NCI-H2029 treated with DMSO at 0.1 percent for 48 hours (cell line): ENCODE measurements at regions not wholly inside any gene's neighbourhood (a gene's known extent, or its start where the extent isn't known, plus 50 kb on each side); places are given as distances from the start of the nearest gene placed in this dataset.
A peak's percentile ranks its signal among the peaks of the same experiment; 100 is the strongest.

Source experiments
- DNase-seq: peaks from one replicate; lab custom pipeline; 2025; lab: John Stamatoyannopoulos, UW

DNA sequence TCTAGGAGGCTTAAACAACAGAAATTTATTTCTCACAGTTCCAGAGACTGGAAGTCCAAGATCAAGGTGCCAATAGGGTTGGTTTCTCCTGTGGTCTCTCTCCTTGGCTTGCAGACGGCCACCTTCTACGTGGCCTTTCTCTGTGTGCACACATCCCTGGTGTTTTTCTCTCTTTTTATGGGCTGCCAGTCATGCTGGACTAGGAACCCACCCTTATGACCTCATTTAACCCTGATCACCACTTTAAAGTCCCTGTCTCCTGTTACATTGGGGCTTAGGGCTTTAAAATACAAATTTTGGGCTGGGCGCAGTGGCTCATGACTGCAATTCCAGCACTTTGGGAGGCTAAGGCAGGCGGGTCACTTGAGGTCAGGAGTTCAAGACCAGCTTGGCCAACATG lies 157.1 kb downstream of the TLE1 start:
- no peak for DNase-seq

DNA sequence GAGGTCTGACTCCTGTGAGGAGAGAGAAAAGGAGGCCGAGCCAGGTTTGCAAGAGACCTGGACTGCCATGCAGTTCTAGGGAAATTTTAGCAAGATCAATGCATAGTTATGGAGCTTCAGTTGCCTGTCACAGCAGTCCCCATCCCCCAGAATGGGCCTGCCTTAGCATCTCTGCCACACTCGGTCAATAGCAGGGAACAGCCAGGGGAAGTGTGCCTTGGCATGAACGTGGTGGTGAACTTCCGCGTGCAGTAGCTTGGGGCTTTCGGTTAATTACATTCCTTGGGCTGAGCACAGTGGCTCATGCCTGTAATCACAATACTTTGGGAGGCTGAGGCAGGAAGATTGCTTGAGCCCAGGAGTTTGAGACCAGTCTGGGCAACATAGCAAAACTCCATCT lies 157.8 kb downstream of the TLE1 start:
- DNase-seq: no peak

GRCh38 chr9:81530846-81531245 lies 158.5 kb downstream of the TLE1 start:
- no peak for DNase-seq

DNA sequence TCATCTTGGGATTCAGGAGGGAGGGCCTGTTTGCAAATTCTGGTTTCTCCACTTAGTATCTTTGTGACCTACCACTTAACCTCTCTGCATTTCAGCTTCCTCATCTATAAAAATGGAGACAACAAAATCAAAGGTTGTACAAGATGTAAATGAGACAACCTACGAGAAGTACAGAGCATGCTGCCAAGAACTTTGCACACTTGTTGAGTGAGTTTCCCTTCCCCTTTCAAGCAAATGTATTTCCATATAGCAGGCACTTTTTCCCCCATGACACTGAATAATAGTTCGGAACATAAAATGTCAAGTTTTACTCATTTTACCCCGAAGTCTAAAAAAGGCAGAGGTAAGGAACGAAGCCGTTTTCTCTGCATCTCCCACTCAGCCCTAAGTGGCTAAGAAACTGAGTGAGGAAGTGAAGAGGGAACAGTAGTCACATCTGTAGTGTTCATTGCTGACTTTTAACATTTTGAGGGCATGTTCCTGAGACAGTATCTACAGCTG lies 159.0 kb downstream of the TLE1 start:
- DNase-seq: no peak

DNA sequence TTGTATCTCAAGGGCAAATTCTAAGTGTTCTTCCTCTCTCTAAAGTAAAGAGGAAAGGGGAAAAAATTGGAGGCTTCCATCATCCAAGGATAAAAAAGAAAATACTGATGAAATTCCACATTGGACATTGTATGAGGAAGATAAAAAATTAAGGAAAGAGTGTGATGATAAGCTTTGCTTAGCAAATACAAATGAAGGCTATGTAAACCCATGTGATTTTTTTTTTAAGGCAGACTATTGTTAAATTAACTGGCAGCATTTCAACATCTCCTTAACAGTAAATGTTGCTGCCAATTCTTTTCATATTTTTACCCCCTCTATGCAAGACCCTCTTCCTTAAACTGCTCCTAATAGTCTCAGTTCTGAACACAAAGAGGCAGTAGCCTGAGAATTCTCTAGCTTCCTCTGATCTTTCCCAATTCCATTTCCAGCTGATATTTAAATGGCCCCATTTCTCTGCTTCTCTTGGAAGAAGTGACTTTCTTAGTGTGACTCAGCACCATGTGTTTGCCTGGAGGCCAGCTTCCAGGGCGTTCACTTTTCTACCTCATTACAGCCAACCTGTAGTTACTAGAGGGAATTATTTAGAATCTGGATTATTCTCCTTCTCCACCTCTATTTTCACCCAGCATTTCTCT lies 159.7 kb downstream of the TLE1 start:
- peak; percentile 46 for DNase-seq

DNA sequence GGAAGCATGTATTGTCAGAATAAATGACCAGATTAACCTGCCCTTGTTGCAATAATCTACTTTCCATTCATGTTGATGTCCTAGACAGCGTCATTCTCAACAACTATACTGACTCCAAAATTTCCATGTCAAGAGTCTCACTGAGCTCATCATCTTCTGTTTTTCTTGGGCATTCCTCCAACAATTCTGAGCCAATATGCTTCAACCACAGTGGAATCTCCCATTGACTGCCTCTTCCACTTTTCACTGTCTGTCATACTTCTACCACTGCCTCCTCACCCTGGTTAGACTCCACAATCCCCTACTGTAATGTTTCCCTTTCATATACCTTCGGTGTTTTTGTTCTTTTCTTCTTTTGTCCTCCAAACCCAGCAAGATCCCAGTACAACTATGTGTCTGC lies 162.8 kb downstream of the TLE1 start:
- no peak for DNase-seq

GRCh38 chr9:81522716-81523551 lies 166.4 kb downstream of the TLE1 start:
- DNase-seq: peak; percentile 79

DNA sequence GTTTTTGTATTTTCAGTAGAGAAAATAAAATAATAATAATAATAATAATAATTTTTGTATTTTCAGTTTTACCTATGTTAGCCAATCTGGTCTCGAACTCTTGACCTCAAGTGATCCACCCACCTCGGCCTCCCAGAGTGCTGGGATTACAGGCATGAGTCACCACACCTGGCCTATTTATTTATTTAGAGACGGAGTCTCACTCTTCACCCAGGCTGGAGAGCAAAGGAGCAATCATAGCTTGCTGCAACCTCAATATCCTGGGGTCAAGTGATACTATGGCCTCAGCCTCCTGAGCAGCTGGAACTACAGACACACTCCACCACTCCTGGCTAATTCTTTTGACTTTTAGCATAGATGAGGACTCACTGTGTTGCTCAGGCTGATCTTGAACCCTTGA lies 167.5 kb downstream of the TLE1 start:
- no peak for DNase-seq

- no peak for DNase-seq
These were observed 169.4 kb downstream of the TLE1 start for GRCh38 chr9:81519816-81520495.

- peak; percentile 32 for DNase-seq
These were observed 171.4 kb downstream of the TLE1 start for GRCh38 chr9:81517954-81518353.

DNA sequence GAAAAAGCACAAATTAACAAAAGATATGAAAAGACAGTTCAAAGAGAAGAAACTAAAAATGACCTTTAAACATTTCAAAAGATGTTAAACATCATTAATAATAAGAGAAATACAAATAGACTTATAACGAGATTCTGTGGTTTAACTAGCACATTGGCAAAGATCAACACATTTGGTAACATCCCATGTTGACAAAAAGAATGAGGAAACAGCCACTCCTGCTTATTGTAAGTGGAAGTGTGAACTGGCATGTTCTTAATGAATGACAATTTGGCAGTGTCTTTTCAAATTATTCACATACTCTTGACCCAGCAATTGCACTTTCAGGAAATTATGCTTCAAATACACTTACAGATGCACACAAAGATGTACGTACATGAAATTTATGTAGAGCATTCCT lies 176.3 kb downstream of the TLE1 start:
- no peak for DNase-seq

DNA sequence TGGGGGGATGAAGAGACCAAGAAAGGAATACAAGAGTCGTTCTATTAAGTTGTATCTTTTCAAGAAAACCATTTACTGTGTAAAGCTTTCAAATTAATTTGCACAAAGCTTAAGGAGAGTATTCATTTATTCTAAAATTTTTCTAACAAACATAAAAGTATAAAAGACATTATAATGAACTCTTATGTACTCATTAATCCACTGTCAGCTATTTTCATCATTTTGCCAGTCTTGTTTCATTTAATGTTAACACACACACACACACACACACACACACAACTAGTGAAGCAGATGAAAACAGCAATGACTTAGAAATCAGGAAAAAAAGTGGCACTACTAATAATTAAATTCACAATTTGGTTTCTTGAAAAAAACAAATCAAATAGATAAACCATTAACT lies 176.7 kb downstream of the TLE1 start:
- DNase-seq: no peak

DNA sequence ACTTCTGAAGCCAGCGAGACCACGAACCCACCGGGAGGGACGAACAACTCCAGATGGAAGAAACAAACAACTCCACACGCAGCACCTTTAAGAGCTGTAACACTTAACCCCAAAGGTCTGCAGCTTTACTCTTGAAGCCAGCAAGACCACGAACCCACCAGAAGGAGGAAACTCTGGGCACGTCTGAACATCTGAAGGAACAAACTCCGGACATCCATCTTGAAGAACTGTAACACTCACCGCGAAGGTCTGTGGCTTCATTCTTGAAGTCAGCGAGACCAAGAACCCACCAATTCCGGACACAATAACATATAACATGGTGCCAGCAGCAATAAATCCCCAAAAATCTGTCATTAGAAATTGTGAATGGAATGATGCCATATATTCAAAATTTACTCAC lies 180.9 kb downstream of the TLE1 start:
- DNase-seq: no peak

DNA sequence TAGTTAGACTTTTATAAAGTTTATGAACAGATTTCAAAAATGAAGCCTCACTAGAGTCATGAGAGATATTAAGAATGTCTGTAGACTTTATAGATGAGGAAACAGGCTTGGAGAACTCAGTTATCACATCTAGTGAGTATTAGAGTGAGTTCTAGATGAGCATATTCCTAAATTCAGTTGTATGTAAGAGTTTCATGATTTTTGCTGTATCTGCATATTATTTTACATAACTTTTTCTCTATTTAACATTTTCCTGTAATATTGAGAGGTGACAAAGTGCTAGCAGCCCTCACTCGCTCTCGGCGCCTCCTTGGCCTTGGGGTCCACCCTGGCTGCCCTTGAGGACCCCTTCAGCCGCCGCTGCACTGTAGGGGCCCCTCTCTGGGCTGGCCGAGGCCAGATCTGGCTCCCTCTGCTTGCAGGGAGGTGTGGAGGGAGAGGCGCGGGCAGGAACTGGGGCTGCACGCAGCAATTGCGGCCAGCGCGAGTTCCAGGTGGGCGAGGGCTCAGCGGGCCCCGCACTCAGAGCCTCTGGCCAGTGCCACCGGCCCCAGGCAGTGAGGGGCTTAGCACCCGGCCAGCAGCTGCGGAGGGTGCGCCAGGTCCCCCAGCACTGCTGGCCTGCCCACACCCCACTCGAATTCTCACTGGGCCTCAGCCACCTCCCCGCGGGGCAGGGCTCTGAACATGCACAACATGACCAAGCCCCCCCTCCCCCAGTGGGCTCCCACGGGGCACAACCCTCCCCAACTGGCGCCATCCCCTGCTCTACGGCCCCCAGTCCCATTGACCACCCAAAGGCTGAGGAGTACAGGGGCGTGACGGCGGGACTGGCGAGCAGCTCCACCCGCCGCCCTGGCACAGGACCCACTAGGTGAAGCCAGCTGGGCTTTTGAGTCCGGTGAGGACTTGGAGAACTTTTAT lies 182.1 kb downstream of the TLE1 start:
- no peak for DNase-seq

DNA sequence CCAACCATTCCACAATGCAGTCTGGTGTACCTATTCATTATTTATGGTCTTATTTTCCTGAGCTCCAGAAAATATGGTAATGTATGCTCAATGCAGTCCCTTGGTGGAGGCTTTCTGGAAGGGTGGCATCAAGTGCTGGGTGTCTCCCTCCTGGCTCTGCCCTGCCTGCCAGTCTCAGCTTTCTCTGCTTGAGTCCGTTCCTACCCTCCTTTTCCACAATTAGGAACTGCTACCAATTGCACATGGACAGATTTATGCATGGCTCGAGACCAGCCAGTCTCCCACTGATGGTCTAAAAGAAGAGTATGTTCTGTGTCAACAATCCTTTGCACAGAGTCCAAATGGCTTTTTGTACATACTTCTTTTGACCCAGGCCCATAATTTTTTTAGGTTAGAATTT lies 189.8 kb downstream of the TLE1 start:
- DNase-seq: no peak

- no peak for DNase-seq
These were observed 190.3 kb downstream of the TLE1 start for GRCh38 chr9:81499021-81499454.

DNA sequence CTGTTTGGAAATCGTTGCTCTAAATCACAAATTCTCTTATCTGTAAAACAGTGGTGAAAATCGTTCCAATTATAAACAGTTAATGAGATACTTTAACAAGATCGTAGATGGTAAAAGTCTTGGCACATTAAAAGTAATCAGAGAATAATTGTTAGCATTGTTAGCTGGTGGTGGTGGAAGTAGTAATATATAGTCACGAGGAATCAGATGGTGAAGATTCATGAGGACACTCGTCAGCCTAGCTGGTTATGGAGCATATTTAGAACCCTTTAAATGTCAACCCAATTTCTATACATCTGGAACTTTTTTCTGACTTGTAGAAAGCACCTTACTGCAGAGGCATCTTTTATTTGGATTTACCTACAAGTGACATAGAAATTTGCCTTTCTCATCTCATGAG lies 190.8 kb downstream of the TLE1 start:
- DNase-seq: no peak

DNA sequence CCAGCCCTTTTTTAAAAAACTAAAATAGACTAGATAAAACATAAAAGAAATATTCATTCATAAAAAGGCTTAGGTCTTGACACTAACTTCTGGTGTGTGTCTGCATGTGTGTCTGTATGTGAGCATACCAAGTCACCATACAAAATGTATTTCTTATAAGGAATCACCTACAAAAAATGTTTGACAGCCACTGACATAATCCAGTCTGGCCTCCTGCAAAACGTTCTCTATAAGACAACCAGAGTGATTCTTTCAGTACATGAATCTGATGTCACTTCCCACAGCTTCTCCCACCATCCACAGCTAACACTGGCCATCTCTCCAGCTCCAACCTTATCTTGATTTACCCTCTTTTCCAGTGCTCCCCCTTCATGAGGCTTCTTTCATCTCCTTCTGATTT lies 192.3 kb downstream of the TLE1 start:
- no peak for DNase-seq

DNA sequence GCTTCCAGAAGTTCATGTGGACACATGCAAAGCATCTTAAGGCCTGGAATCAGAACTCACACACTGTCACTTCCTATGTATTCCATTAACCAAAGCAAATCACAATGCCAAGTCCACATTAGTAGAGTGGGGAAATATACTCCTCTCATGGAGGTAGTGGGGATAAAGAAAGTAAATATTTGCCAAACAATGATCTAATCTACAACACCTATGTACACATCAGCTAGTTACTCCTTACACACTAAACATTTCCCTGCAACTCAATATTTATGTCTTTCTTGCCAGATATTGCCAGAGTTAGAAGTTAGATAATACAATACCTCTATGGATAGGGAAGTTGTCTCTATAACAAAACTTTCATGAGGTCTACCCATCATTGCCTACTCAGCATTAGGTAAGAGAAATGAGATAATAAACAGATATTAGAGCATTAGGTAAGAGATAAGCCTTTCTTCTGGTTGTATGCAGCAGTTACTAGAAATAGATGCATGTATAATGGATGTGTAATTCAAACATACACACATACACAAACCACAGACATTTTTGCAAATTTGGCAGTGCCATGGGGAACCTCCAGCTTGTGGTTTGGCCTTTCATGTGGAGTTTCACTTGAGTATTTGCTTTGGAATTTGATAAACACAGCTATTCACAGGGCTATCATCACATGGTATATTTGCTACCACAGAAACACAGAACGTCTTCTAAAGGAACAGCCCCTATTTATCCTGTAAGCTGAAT lies 196.5 kb downstream of the TLE1 start:
- DNase-seq: peak; percentile 86

DNA sequence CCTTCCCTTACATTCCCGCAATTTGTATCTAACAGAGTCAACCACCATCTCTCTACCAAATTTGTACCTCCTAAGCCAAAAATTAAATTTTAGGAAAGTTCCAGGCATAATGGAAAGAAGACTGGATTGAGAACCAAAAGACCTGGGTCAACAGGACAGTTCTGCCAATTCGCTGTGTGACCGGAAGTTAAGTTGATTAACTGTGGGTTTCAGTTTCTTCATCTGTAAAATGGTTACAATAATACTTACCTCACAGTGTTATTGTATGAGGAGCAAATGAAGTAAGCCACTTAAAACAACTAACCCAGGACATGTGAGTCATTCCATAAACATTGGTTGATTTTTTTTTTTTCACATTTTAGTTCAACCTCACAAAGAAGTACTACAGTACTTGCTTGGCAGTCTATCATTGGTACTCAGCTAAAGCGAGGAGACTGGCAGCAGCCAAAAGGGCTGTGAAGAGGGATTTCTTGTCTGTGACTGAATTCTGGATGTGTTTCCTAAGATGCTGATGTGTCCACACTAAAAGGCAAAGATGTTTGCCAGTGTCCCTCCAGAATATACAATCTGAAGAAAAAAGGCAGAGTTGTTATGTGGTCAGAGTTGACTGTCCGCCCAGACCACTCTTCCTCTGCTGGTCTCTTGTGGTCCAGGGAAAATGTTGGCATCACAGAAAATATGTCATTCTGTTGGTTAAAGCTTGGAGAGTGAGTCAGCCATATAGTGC lies 198.6 kb downstream of the TLE1 start:
- no peak for DNase-seq
